ENCODE measurements at regions not wholly inside any gene's neighbourhood (a gene's known extent, or its start where the extent isn't known, plus 50 kb on each side); places are given as distances from the start of the nearest gene placed in this dataset.

DNA sequence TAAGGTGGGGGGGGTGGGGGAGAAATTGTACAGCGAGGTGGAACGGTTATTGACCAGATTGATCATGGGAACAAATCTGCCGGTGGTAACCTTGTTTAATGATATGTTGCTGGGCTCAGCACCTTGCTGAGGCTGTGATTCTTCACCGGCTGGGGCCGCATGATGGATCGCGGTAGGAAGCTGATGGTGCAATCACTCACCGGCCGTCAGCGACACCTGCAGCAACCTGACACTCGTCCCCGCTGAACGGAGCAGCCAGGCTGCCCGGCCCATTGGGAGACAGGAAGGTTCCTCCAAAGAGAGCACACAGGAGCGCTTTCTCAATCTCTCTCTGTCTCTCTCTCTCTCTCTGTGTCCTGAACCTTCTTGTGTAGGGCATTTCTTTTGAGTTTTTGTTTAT, 128.5 kb upstream of the RRP15 start:
- DNase-seq (ENCODE audit: low spot score), result no peak

GRCh38 chr1:218163371-218163770, 121.7 kb upstream of the RRP15 start:
- no peak for DNase-seq (ENCODE audit: low spot score)

DNA sequence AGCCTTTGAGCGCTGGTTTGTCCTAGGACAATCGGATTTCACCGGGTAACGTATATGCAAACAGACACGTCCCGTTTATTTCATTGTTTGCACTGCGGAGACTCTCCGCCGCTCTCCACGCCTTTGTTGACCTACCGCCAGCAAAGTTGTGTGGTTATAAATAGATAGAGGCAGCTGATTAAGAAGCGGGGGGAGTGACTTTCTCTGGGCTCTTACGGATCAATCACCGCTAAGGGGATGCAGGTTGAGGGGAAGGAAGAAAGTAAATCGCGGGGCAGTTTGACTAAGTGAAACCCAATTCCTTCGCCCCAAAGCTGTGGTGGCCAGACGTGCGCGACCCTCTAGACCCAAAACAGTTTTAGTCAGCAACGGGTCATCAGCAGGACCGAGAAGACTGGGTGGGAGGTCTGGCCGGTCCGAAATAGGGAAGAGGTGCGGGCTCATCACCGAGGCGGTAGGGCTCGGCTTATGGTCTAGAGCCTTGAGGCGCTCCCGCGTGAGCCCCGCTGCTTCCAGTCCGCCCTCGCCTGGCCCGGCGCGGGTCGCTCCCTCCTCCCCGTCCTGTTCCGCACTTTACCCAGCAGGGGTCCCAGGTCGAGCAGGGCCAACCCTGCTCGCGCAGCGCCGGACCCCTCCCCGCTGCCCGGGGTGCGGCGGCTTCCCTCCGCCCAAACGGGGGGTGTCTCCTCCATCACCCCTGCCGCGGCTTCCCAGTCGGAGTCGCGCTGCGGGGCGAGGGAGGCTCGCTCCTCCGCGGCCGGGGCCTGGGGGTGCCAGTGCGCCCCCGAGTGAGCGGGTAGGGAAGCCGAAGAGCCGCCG, 120.8 kb upstream of the RRP15 start:
- DNase-seq (ENCODE audit: low spot score), result no peak

DNA sequence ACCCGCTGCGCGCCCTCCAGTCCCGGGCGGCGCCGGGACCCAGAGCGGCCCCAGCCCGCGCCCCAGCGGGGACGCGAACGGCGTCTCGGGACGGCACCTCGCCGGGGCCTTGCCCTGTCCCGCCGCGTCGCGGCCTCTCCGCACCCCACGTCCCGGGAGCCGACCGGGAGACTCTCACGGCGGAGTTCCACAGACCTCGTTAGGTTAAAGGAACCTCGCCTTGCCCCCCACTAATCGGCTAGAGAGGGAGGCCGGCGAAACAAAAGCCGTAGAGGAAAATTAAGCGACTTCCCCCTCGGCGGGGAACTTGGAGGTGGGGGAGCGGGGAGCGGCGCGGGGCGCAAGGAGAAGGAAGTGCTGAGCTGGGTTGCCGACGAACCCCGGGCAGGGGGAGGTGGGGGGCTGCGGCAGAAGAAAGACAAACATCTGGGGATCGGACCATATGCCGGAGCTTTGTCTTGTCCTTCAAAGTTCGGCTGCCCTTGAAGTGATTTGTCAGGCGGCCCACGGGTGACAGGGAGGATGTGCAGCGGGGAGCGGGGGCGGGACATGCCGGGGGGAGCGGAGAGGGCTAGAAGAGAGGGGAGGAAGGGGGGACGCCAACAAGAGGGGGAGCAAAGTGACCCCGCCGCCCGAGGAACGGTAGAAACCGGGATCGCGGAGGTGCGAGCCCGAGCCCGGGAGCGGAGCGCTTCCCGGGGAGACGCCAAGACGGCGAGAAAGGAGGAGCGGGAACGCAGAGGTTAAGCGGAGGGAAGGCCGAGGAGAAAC, 120.0 kb upstream of the RRP15 start:
- no peak for DNase-seq (ENCODE audit: low spot score)

GRCh38 chr1:218165701-218166114, 119.4 kb upstream of the RRP15 start:
- DNase-seq (ENCODE audit: low spot score), result no peak

DNA sequence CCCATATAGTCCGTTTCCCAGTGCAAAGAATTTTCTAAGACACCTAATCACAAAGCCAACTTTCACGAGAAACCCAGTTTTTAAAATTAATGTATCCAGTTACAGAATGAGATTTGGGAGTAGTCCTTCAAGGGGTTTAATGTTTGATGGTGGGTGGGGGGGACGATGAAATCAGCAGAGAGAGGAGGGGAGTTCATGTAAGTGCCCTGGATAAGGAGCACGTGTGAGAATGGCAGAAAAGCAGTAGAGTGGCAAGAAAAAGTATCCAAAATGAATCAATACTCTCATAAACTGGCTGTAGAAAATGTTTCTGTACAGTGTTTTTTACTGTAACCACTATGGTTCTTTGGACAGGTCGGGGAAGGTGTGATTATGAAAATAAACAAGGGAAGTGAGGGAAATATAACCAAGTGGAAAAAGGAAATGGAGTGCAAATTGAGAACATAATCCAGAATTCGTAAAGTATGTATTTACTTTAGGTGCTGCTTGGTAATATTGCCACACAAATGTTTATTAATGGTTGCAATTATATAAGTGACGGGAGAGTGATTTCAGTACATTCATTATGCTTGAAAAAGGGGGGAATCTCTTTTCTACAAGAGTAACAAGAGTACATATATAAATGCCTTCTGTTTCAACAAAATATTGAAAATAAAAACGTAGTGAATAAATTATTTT, 118.7 kb upstream of the RRP15 start:
- DNase-seq (ENCODE audit: low spot score), result no peak

DNA sequence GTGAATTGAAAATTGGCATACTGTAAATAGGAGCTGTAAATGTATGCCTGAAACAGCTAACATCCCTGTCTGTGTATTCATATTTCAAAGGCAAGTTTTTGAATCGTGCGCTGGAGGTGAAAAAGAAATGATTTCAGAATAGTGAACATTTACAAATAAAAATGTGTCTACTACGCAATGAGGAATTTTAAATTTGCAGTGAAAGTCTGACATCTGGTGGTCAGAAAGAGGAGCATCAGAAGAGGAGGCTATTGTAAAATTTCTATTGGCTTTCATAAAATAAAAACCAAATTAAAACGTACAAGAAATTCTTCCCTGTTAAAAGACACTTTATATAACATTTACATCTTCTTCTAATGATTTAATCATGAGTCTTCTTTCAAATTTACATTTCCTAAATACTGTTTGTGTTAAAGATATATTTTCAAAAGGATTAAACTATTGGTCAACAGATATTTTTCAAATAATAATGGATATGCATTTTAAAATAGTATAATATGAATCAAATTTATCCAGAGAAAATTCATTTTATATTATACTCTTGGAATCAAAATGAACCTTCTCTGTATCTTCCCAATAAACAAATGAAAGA, 113.7 kb upstream of the RRP15 start:
- peak; percentile 37 for DNase-seq (ENCODE audit: low spot score)

DNA sequence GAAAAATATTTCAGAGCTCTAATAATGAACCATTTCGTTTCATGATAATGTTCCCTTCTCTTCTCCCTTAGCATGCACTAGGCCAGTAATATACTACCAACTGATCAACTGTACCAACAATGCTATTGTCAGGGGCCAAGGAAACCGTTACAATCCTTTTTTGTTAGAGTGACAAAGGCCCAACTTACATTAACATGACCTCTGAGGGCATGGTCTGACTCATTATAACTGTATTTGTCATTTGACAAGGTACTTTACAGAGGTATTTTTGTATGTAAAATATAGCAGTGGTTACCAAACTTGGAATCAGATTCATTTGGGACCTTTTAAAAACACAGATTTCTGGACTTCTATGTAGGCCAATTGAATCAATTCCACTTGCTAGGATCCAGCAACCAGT, 102.6 kb upstream of the RRP15 start:
- no peak for DNase-seq (ENCODE audit: low spot score)

GRCh38 chr1:218200979-218201378, 84.1 kb upstream of the RRP15 start:
- DNase-seq (ENCODE audit: low spot score), result no peak

- no peak for DNase-seq (ENCODE audit: low spot score)
These were observed 83.5 kb upstream of the RRP15 start for GRCh38 chr1:218201601-218202000.

GRCh38 chr1:218205721-218206120, 79.4 kb upstream of the RRP15 start:
- no peak for DNase-seq (ENCODE audit: low spot score)

DNA sequence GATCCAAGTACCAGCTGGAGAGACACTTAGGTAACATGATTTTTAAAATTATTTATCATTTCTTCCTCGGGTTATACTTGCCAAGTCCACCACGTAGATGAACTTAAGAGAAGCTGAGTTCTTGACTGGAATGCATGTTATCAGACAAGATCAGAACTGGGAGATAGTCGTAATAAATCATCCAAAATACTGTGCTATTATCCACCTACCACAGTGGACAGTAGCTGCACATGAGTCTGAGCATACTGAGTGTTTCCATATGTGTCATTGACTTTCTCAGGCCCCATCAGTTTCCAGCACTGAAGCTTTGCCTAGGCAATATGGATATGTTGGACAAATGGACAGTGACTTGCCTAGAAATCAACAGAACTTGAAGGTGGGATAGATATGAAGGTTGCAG, 77.9 kb upstream of the RRP15 start:
- DNase-seq (ENCODE audit: low spot score), result no peak

GRCh38 chr1:218209351-218209861, 75.7 kb upstream of the RRP15 start:
- no peak for DNase-seq (ENCODE audit: low spot score)

- no peak for DNase-seq (ENCODE audit: low spot score)
These were observed 73.9 kb upstream of the RRP15 start for GRCh38 chr1:218211241-218211640.

GRCh38 chr1:218217040-218217439, 68.1 kb upstream of the RRP15 start:
- DNase-seq (ENCODE audit: low spot score), result no peak

DNA sequence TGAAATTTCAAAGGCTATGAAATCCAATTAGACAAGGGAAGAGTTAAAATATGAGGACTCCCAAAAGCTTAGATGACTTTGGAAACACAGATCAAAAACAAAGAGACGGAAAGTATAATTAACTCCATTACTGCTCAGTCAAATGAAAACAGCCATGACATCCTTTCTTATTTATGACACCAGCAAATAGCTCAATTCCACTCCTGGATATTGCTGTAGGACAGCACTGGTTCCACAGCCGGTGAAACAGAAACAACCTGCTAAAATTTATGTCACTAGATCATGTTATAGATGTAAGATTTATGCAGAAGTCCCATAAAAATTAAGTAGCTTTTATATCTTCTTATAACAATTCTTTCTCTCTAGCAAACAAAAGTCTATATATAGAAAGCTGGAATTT, 65.6 kb upstream of the RRP15 start:
- no peak for DNase-seq (ENCODE audit: low spot score)

GRCh38 chr1:218224101-218224500, 61.0 kb upstream of the RRP15 start:
- no peak for DNase-seq (ENCODE audit: low spot score)

- no peak for DNase-seq (ENCODE audit: low spot score)
These were observed 59.1 kb upstream of the RRP15 start for GRCh38 chr1:218226005-218226404.
